Coronary artery (tissue), 2 donors: ENCODE measurements at regions not wholly inside any gene's neighbourhood (a gene's known extent, or its start where the extent isn't known, plus 50 kb on each side); places are given as distances from the start of the nearest gene placed in this dataset.
"Not testable (repeated sequence)": the region's sequence is repeated elsewhere in the genome, so short reads cannot be mapped to it uniquely, and the experiment has no call there.

Source experiments
- DNase-seq: peaks from one replicate; pipeline ENCODE4 v3.0.0-alpha.2; 2017; ENCODE audit warnings: low spot score
- H3K27ac ChIP-seq, 2 donors: fragments of 200-600 bp; sonication (generic); one replicate each; pipeline ENCODE4 v1.5.1; 2016 to 2019
- H3K4me3 ChIP-seq: fragments of 200-600 bp; sonication (generic); 2 replicates; pipeline ENCODE4 v1.5.1; 2016; ENCODE audit warnings: mild to moderate bottlenecking, moderate library complexity
- TF ChIP-seq, protein P1 (sequence below): fragments of 200-600 bp; sonication (generic); IDR thresholded peaks from one replicate; pipeline ENCODE4 v1.5.1; 2019; ENCODE audit warnings: antibody characterized with exemption

DNA sequence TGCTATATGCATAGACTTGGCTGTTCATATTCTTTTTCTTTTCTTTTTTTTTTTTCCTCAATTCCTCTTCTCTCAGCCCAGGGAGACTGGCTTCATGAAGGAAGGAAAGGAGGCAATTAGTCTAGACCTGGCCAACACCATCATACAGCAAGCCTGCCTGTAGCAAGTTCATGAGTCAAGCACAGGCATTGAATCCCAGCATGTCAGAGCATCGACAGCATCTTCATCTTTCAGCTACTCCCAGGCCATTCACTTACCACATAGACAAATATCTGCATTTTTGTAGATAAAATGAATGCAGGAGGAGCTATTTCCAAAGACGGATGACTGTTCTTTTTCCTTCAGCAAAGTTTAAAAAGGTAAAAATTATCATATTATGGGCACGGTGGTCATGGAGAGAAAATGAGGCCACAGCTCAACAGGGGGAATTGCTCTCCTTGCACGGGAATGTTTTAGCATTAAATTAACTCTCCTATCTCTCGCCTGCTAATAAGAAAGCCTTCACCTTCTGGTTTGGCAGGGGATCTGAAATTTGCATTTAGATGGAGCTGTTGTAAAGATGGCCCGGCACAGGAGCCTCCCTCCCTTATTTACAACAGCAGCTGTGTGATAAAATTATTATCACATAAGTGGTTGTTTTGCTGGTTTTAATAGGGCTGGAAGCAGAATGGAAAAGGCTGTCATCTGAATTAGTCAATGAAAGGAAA lies 626.5 kb upstream of the AUTS2 start:
- TF ChIP-seq, protein P1, sequence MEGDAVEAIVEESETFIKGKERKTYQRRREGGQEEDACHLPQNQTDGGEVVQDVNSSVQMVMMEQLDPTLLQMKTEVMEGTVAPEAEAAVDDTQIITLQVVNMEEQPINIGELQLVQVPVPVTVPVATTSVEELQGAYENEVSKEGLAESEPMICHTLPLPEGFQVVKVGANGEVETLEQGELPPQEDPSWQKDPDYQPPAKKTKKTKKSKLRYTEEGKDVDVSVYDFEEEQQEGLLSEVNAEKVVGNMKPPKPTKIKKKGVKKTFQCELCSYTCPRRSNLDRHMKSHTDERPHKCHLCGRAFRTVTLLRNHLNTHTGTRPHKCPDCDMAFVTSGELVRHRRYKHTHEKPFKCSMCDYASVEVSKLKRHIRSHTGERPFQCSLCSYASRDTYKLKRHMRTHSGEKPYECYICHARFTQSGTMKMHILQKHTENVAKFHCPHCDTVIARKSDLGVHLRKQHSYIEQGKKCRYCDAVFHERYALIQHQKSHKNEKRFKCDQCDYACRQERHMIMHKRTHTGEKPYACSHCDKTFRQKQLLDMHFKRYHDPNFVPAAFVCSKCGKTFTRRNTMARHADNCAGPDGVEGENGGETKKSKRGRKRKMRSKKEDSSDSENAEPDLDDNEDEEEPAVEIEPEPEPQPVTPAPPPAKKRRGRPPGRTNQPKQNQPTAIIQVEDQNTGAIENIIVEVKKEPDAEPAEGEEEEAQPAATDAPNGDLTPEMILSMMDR, result no peak
- no peak for DNase-seq
- Histone ChIP-seq H3K27ac (no peak overlapping the region), H3K4me3 (no peak overlapping the region)

DNA sequence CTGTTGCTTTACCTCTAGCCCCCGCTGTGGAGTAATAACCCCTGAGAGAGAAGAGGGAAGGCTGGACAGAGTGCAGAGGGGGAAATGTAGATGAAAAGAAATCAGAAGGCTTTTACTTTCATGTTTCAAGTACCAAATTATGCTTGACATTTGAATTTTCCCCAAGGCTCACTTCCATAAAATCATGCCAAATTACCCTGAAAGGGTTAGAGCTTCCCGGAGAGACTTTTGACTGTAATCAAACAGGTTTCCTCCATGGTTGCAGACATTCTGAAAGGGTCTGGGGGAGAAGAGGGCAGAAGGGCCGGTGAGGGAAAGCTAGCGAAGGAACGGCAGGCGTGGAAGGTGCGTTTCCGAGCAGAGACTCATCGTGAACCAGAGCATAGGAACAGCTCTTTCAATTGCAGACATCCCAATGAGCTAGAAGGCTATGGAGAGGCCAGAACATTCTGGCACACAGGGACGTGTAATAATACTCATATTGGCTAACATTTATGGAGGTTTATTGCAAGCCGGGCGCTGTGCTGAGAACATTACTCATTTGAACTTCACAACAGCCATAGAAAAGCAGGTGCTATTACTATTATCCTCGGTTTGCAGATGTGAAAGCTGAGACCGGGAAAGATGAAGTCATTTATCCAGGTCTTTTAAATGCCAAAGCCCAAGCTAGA lies 620.8 kb upstream of the AUTS2 start:
- Histone ChIP-seq H3K4me3 (no peak overlapping the region), H3K27ac (no peak overlapping the region)
- DNase-seq, result no peak
- TF ChIP-seq, protein P1, result no peak

DNA sequence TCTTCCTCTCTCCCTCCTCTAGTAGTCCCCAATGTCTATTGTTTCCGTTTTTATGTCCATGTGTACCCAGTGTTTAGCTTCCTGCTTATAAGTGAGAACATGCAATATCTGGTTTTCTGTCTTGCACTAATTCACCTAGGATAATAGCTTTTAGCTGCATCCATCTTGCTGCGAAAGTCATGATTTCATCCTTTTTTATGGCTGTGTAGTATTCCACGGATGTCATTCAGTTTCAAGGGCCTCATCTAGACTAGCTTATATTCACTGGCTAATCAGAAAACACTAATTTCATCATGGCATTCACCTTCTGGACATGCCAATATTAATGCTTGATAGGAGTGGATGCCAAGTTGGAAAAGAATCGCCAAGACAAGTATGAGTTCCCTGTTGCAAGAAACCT lies 619.6 kb upstream of the AUTS2 start:
- H3K4me3 ChIP-seq, result no peak overlapping the region
- H3K27ac ChIP-seq, result no peak overlapping the region
- TF ChIP-seq, protein P1, result no peak
- no peak for DNase-seq

DNA sequence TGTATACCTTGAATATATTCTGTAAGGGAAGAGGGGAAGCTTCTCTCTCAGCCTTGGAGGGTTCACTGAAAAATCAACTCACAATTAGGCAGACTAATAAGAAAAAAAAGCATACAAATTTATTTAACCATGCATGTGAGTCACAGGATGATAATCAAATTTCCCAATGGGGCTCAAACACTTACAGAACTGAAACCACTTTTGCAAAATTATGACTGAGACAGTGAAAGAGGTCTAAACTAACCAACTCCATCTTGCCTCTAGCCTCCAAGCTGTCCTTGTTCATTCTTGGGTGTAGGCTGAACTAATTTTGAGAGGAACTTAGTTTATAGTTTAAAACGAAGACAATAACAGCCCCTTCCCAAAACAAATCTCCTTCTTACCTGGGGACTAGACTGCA lies 618.3 kb upstream of the AUTS2 start:
- TF ChIP-seq, protein P1, result no peak
- no peak for DNase-seq
- no peak overlapping the region for H3K4me3 ChIP-seq
- H3K27ac ChIP-seq, result peak overlapping the region in 1 of 2 donors; percentile 69

DNA sequence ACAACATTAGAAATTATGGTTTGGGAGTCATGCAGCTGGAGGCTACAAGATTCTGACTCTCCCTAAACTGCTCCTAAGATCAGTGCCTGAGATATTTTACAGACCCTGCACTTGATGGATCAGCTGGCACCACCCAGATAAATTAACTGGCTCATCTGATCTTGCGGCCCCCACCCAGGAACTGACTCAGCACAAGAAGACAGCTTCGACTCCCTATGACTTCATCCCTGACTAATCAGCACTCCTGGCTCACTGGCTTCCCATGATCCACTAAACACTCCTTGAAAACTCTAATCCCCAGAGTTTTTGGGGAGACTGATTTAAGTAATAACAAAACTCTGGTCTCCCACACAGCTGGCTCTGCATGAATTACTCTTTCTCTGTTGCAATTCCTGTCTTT lies 617.8 kb upstream of the AUTS2 start:
- DNase-seq, H3K4me3 ChIP-seq: not testable (repeated sequence)
- H3K27ac ChIP-seq, result peak overlapping the region in 1 of 2 donors; percentile 69

DNA sequence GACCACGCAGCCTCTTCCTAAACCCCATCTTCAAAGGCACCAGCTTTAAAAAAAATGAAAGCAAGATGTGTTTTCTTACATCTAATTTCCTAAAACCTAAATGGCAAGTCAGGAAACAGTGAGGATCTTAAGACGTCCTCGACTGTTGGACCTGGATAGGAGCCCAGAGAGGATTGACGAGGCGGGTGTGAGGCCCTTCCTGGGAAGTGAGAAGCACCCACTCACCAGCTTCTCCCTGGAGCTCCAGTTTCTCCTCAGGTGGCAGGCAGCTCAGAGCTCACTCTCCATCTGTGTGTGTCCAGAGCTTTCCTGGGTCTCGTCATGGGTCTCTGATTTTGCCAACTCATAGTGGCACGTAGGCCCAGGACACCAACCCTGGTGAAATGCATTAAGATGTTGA lies 614.0 kb upstream of the AUTS2 start:
- no peak overlapping the region for H3K27ac ChIP-seq
- no peak overlapping the region for H3K4me3 ChIP-seq
- DNase-seq, result no peak
- TF ChIP-seq, protein P1, result no peak

DNA sequence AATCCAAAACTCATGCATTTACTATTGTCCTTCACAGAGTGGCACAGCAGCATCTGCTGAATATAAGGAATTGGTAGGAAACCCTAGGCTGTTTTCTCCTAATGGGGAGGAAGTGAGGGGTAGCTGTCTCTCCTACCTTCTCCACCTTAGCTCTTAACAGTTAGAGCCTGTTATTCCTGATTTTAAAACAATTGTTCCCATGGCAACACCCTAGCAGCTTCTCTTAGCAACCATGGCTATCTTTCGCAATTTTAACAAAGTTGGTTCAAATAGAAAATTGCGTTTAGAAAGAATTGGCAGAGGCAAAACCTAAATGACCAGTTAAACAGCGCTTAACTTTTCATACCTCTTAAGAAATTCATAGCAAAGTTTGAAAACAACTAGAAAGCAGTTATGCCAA lies 603.4 kb upstream of the AUTS2 start:
- no peak overlapping the region for H3K4me3 ChIP-seq
- DNase-seq, result no peak
- no peak overlapping the region for H3K27ac ChIP-seq
- TF ChIP-seq, protein P1, result no peak
